ENCODE measurements at regions not wholly inside any gene's neighbourhood (a gene's known extent, or its start where the extent isn't known, plus 50 kb on each side); places are given as distances from the start of the nearest gene placed in this dataset.

DNA sequence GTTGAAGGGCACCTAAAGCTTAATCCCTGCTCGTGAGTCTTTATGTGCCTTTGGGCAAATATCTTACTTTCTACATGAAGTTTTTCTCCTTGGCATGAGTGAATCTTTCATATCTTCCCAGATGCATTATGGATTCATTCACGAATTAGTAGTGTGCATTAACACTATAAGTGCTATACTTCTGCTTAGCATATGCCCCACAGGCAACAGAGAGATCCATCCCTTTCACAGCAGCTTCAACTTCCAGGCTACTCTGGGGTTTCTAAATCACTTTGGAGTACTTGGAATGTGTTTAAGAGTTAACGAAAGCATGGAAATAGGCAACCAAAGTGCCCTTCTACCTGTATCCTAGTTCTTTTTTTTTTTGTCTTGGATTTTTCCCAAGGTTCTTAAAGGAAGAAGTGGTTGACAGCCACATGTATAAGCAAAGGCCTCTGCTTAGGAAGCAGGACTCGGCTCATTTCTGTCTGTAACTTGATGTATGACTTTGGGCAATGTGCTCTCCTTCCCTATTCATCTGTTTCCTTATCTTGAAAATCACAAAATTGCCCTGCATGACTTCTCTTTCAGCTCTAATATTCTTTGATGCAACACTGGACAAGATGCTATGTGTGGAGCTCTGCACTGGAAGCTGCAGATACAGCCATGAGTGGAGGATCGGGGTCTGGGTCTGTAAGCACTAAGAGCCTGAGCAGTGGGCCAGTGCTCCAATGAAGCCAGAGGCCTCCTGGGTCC lies 54.5 kb upstream of the ME3 start:
- no peak for DNase-seq

GRCh38 chr11:86726118-86726753 lies 53.8 kb upstream of the ME3 start:
- DNase-seq = no peak

GRCh38 chr11:86724137-86724536 lies 51.7 kb upstream of the ME3 start:
- no peak for DNase-seq

GRCh38 chr11:86723281-86723680 lies 50.9 kb upstream of the ME3 start:
- no peak for DNase-seq

DNA sequence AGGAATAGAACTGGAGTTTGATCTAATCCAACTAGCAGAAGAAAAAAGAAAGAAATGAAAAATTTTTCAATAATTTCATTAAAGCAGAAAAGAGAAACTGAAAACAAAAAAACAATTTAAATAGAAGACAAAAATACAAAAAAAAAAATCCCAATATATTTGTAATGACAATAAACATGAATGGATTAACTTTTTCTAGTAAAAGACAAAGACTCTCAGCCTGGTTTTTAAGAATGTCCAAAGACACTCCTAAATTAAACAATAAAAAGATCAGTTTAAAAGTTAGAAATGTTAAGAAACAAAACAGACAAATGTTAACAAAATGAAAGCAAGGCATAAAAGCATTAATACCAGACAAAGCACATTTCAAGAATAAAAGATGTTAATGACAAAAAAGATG lies 50.3 kb upstream of the ME3 start:
- no peak for DNase-seq

All from occipital lobe (tissue), 1 donor.